Pancreas (tissue), 10 donors: ENCODE measurements at regions not wholly inside any gene's neighbourhood (a gene's known extent, or its start where the extent isn't known, plus 50 kb on each side); places are given as distances from the start of the nearest gene placed in this dataset.
"Not testable (repeated sequence)": the region's sequence is repeated elsewhere in the genome, so short reads cannot be mapped to it uniquely, and the experiment has no call there.

Experiments
- ATAC-seq, 4 donors: fragments of 200-7000 bp; cut with Tn5 transposase; one replicate each; pipeline versions ENCODE4 v1.8.0 to v1.9.1; 2020; ENCODE audit warnings: mild to moderate bottlenecking in 4 of 4, moderate library complexity in 4 of 4
- DNase-seq, 6 donors: peaks; one replicate each; pipeline ENCODE4 v3.0.0-alpha.2; 2020
- FAIRE-seq: peaks from 2 replicates; lab custom pipeline; 2012; peaks lifted over from hg19 to GRCh38; lab: Jason Lieb, UNC
- H3K27ac ChIP-seq, 4 donors: fragments of 200-600 bp; sonication (generic); 1 replicate in 3 of 4; 2 replicates in 1 of 4; pipeline versions ENCODE4 v1.5.0 to v1.8.0; 2020
- H3K27me3 ChIP-seq, 4 donors: fragments of 200-600 bp; one replicate each; pipeline ENCODE4 v1.8.0; 2021
- H3K36me3 ChIP-seq, 3 donors: fragments of 200-600 bp; sonication (generic) in 1 of 3; one replicate each; pipeline versions ENCODE4 v1.5.0 to v1.8.0; 2020 to 2021
- H3K4me1 ChIP-seq, 3 donors: fragments of 200-600 bp; one replicate each; pipeline ENCODE4 v1.8.0; 2021
- H3K4me3 ChIP-seq, 4 donors: fragments of 200-600 bp; sonication (generic) in 2 of 4; one replicate each; pipeline versions ENCODE4 v1.5.0 to v1.8.0; 2020 to 2021
- H3K9me3 ChIP-seq, 4 donors: fragments of 200-600 bp; one replicate each; pipeline ENCODE4 v1.8.0; 2021
- CTCF ChIP-seq, 4 donors: fragments of 200-600 bp; sonication (generic) in 3 of 4; IDR thresholded peaks; one replicate each; pipeline versions ENCODE4 v1.5.0 to v1.8.0; 2021; ENCODE audit warnings: antibody characterized with exemption in 4 of 4
- WGBS, 2 donors: extraction: QIAGEN DNeasy Blood & Tissue Kit; methylation state at CpG; one replicate each; pipeline ENCODE4 v1.1.7; 2013; 5-methylcytosine and 5-hydroxymethylcytosine counted together
- intact Hi-C, 3 donors: fragments of 100-400 bp; cut with DNase I; formaldehyde crosslinking; loops; one replicate each; pipeline versions ENCODE4 v1.11.1 to v1.14.2; 2022
- donor health status: healthy with polysubstance abuse.
- donor health status: DM: no; HTN: no; CAD: no; lungs with moderate emphysema.
- donor health status: DM: no; HTN: no; CAD: no.
- donor health status: control.
- donor health status: control.
- donor health status: Bipolar disorder and iron deficiency.
- donor health status: DM: yes; HTN: yes; CAD: no.
- donor health status: DM: no; HTN: no; CAD: no.
- donor health status: DM: no; HTN: no; CAD: no.
- donor health status: DM: yes; HTN: yes; CAD: no.

DNA sequence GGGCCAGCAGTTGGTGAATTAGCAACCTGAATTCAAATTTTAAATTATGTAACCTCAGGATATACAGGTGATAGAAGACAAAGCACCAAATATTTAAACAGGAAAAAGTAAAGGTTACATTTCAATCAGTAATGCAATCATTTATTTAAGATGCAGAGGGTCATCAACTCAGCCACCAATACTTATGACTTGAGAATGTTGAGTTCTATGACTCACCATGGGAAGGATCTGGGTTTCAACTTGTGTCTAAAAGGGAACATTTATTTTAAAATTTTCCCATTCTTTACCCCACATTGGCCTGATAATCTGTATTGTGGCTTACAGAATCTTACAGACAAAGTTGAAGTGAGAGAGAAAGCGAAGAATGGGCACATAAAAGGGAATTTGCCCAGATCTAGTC lies 418.0 kb downstream of the NDFIP2 start:
- TF ChIP-seq CTCF (IDR thresholded peaks at IDR 0.05): no peak

GRCh38 chr13:79898202-79898826 lies 417.4 kb downstream of the NDFIP2 start:
- no peaks in the 10 kb centered on the region for H3K27me3 ChIP-seq
- no peak for FAIRE-seq
- H3K4me1 ChIP-seq: no peaks in the 10 kb centered on the region
- no peak for DNase-seq
- H3K9me3 ChIP-seq: no peaks in the 10 kb centered on the region
- intact Hi-C loops: no loop called here
- H3K4me3 ChIP-seq: no peak overlapping the region
- no peak for TF ChIP-seq CTCF (IDR thresholded peaks at IDR 0.05)
- WGBS, 2 donors: 58 to 61% methylated on average over 2 of the region's 2 CpGs
- no peaks in the 10 kb centered on the region for H3K36me3 ChIP-seq
- no peak for ATAC-seq
- no peak overlapping the region for H3K27ac ChIP-seq

More for the DNA sequence above, 418.0 kb downstream of the NDFIP2 start:
- no peaks in the 10 kb centered on the region for H3K9me3 ChIP-seq
- H3K36me3 ChIP-seq: no peaks in the 10 kb centered on the region
- no peaks in the 10 kb centered on the region for H3K27me3 ChIP-seq
- WGBS, 2 donors: 91% methylated on average over 1 of the region's 1 CpG
- no peak overlapping the region for H3K4me3 ChIP-seq
- no peak for FAIRE-seq
- ATAC-seq: no peak
- no peak overlapping the region for H3K27ac ChIP-seq
- no peaks in the 10 kb centered on the region for H3K4me1 ChIP-seq
- intact Hi-C loops: no loop called here
- no peak for DNase-seq

DNA sequence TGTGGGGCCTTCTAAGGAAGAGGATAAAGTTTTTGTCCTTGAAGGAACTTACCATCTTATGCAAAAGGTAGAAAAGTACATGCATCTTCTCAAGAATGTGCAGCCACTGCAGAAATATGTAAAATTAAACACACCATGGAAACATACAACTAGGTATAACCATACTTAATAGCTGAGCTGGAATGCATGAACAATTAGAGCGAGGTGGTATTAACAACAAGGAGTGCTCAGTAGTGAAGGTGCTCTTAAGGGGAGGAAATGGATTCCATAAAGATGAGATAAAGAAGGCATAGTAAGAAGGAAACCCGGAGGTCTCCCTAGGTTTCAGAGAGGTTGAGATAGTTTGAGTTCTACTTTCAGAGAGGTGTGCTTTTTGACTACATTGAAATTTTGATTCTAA lies 415.9 kb downstream of the NDFIP2 start:
- Histone ChIP-seq H3K9me3 (no peaks in the 10 kb centered on the region), H3K36me3 (no peaks in the 10 kb centered on the region), H3K27me3 (no peaks in the 10 kb centered on the region), H3K4me3 (no peak overlapping the region), H3K27ac (no peak overlapping the region), H3K4me1 (no peaks in the 10 kb centered on the region)
- whole genome bisulfite sequencing, 2 donors: 86 to 89% methylated on average over 2 of the region's 2 CpGs
- intact Hi-C loops: no loop called here
- no peak for TF ChIP-seq CTCF (IDR thresholded peaks at IDR 0.05)
- ATAC-seq (no peak), DNase-seq (no peak), FAIRE-seq (no peak)

GRCh38 chr13:79895416-79895815 lies 414.5 kb downstream of the NDFIP2 start:
- H3K9me3 ChIP-seq: no peaks in the 10 kb centered on the region

GRCh38 chr13:79887278-79887677 lies 406.3 kb downstream of the NDFIP2 start:
- 73 to 81% methylated on average over 8 of the region's 8 CpGs for WGBS, 2 donors
- H3K27me3 ChIP-seq, intact Hi-C loops, H3K9me3 ChIP-seq, H3K4me1 ChIP-seq, H3K27ac ChIP-seq, FAIRE-seq, H3K36me3 ChIP-seq, ATAC-seq, H3K4me3 ChIP-seq: not testable (repeated sequence)
- DNase-seq: peak in 1 of 6 donors; percentile 30

More at GRCh38 chr13:79895416-79895815, 414.5 kb downstream of the NDFIP2 start:
- DNase-seq: no peak
- H3K36me3 ChIP-seq: no peaks in the 10 kb centered on the region
- no peak for ATAC-seq
- intact Hi-C loops: no loop called here
- H3K4me1 ChIP-seq: no peaks in the 10 kb centered on the region
- no peak overlapping the region for H3K4me3 ChIP-seq
- FAIRE-seq: no peak
- no peak overlapping the region for H3K27ac ChIP-seq
- WGBS, 2 donors: 76 to 83% methylated on average over 6 of the region's 6 CpGs
- H3K27me3 ChIP-seq: no peaks in the 10 kb centered on the region
- TF ChIP-seq CTCF (IDR thresholded peaks at IDR 0.05): no peak
